Spleen (tissue), 7 donors: ENCODE measurements at regions not wholly inside any gene's neighbourhood (a gene's known extent, or its start where the extent isn't known, plus 50 kb on each side); places are given as distances from the start of the nearest gene placed in this dataset.

ENCODE experiments used
- CTCF ChIP-seq, 11 experiments: fragments of 200-600 bp in 7 of 11; fragments of 450-650 bp in 4 of 11; sonication (generic) in 4 of 11; IDR thresholded peaks in 8 of 11; conservative IDR thresholded peaks in 3 of 11; 1 replicate in 7 of 11; 2 replicates in 4 of 11; pipeline versions ENCODE4 v1.4.0 to v1.8.0; 2016 to 2021; ENCODE audit warnings: antibody characterized with exemption in 11 of 11, inconsistent platforms in 4 of 11, mild to moderate bottlenecking in 1 of 11
- POLR2A ChIP-seq, 3 donors: fragments of 450-650 bp; IDR thresholded peaks; one replicate each; pipeline ENCODE4 v1.5.1; 2017; ENCODE audit warnings: antibody characterized with exemption in 3 of 3, mild to moderate bottlenecking in 1 of 3
- POLR2AphosphoS5 ChIP-seq, 3 donors: sonication (generic); formaldehyde crosslinking; IDR thresholded peaks; one replicate each; pipeline ENCODE4 v1.5.1; 2017; ENCODE audit warnings: antibody characterized with exemption in 3 of 3
- donor health status: DM: no; HTN: no; CAD: no; lungs with moderate emphysema.
- donor health status: DM: no; HTN: no; CAD: no.
- donor health status: DM: no; HTN: no; CAD: no.

- TF ChIP-seq CTCF (IDR thresholded peaks at IDR 0.05 in 8 of 11, conservative IDR thresholded peaks at IDR 0.05 in 3 of 11): no peak
- TF ChIP-seq POLR2AphosphoS5 (IDR thresholded peaks at IDR 0.05): no peak
- TF ChIP-seq POLR2A (IDR thresholded peaks at IDR 0.05): no peak
Measured at GRCh38 chr6:63440594-63440993, 120.8 kb upstream of the LGSN start.
